ENCODE measurements at regions not wholly inside any gene's neighbourhood (a gene's known extent, or its start where the extent isn't known, plus 50 kb on each side); places are given as distances from the start of the nearest gene placed in this dataset.

DNA sequence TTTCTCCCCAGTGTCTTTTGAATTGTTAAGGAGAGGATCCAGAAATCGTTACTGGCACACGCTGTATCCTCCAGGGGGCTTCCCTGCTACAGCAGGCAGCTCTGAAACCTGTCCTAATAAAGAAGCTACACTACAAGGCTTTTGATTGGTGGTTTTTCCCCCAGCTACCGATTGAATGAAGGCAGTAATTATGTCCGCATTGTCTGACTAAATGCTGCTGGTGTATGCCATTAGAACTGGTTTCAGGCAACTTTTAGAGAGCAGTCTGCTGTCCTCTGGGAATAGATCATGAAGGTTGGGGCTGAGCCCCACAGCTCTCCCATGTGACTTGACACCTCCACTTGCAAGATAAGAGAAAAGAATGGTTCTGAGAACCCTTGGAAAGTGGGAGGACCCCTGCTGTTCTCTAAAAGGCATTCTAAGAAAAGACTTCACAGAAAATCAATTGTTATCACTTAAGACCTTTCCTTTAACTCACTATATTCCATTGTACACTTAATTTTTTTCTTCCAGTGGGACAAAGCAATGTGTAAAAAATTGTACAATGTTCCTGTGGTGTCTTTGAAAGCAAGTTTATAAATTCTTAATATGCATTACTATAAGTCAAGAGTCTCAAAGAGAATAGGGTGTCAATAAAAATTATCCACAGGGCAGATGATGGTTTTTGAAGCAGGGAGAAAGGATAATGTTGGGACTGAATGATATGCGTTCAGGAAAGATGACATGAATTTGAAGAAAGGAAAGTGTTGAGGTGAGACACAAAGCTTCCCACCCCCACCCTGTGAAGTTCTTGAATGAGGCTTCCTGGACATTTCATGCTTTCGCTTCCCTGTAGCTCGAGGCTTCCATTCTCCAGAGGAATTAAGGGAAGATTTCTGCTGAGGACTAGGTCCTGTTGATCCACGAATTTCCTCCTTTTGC is 53.0 kb upstream of the DAZL start:
- DNase-seq, result no peak

- DNase-seq, result no peak
These were observed 53.9 kb upstream of the DAZL start for GRCh38 chr3:16658925-16659793.

DNA sequence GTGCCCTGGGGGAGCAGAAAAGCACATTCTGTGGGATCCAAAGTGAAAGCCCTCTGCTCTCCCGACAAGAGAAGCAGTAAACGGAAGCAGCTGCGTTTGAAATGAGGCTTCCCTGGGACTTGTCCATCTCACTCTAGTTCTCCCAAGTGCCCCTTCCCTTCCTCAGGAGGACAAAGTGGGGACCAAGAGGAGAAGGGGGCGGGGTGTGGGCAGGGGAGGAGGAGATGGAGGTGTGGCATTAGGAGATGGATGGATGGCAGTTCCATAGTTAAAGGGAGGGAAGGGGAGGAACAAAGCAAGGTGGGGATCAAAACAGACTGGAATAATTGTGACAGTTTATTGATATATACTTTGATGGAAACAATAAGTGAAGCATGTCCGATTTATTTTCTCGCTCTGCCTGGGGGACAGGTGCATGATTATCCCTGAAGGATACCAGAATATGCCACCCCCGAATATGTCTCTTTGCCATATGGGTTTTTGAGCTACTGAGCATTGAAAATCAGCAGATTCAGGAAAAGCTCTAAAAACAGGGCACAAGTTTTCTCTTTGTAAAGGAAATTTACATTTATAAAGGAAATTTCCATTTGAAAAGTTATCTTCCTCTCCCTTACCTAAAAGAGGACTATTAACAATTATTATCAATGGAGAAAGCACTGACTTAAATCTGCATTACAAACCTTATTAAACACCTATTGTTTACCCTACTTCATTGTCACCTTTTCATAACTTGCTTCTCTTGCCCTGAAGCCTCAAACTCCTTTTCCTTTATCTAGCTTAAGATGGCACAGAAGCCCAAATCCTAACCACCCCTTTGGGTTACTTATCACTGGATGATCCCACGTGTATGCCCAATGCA is 58.9 kb upstream of the DAZL start:
- DNase-seq, result no peak

DNA sequence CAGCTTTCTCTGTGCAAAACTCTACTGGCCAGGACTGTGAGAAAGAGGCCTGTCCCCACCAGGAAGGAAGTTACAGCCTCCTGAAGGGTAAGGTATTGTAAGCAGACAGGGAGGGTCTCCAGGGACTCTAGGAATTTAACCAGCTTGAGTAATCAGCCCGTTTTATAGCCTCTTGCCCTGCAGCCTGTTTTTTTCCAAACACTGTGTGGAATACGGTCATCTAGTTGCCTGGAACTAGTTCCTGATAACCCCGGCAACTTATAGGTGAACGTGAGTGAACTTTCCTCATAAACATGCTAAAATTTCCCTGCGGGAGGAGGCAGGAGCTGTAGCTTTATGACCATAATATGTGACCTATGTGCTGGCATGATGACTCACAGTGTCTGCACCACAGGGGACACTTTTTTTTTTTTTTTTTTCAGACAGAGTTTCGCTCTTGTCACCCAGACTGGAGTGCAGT is 60.1 kb upstream of the DAZL start:
- no peak for DNase-seq

DNA sequence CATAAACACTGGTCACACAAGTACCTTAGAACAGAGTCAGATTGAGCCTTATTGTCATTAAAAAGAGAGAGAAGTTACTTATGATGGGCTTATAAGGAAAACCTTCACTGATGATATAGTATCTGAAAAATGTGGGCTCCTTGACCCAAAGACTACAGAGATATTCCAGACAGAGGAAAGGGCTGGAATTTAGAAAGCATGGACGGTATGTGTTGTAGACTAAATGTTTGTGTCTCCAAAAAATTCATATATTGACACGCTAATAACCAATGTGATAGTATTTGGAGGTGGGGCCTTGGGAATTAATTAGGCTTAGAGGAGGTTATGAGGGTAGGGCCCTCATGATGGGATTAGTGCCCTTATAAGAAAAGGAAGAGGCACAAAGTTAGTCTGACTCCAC is 61.0 kb upstream of the DAZL start:
- DNase-seq, result no peak

- no peak for DNase-seq
These were observed 62.4 kb upstream of the DAZL start for GRCh38 chr3:16667633-16668032.

GRCh38 chr3:16668776-16669545 is 63.7 kb upstream of the DAZL start:
- DNase-seq, result no peak

DNA sequence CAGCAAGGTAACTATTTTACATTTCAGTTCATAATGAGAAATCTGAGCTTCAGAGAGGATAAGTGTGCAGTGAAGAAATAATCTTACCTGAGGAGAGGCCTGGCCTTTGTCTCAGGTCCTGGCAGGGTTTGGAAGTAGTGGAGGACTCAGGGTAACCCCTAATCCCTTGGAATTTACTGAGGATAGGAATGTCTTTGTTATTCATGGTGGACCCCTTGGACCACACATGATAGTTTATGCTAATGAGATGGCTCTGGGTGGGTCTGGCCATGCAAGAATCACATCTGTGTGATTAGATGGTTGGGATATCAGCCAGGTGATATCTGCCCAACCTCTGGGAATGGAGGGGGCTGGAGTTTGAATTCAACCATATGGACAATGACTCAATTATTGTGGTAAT is 65.0 kb upstream of the DAZL start:
- no peak for DNase-seq

DNA sequence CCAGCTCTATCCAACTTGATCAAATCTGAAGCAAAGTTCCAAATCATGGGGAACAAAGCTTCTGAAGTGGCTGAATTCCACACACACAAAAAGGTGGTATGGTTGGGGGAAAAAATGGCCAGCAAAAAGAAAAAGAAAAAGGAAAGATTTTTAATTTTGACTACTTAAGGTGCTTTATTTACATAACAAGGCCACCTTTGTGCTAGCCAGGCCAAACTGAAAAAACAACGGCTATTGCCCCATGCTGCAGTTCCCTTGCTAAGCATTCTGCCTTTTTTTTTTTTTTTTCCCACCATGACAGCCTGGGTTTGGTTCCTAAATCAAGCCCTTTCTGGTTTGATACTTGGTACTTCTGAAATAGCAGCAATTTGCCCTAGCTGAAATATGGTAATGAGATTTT is 66.5 kb upstream of the DAZL start:
- DNase-seq, result no peak

DNA sequence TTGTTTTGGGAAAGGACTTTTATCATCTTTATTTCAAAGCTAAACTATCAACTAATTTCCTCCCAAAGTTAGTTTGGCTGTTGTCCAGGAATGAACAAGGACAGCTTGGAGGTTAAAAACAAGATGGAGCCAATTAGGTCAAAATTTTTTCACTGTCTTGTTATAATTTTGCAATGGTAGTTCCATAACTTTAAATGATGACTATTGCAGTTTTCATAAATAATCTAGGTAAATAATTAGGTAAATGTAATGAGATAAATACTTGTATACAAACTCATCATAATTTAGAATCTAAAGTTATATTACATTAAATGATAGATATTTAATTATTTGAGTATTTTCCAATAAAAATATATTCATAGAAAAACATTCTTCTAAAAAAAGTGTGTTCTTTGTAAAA is 68.3 kb upstream of the DAZL start:
- no peak for DNase-seq

DNA sequence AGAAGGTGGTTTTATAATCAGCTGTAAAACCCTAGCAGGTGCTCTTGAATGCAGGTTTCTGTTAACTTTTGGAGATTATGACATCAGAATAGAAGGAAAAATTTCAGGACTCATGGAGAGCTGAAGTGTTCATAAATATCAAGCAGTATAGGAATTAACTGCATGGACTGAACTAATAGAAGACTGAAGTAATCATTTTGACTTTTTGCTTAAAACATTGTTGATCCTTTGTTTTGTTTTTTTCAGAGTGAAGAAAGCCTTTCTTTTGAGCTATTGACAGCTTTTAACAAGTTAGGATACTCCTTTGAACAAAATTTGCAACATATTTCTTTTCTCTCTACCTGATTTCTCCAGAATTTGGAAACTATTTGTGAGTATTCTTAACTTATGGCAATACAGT is 70.6 kb upstream of the DAZL start:
- DNase-seq, result no peak

DNA sequence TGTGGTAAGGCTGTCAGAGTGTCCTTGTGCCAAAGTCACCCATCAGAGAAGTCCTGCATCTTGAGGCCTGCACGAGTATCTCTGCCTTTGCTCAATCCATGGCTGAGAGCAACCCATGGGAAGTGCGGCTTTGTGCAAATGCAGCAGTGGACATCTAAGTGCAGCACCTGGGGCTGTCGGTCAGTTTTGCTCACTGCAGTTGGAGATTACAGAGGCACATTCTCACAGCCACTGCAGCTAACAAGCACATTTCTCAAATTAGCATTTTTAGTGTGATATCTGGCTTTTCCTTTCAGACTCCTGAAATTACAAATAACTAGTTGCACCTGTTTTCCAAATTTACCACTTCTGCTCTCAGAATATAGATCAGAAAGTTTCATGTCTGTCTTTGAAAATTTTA is 81.5 kb upstream of the DAZL start:
- no peak for DNase-seq

GRCh38 chr3:16687221-16687620 is 82.0 kb upstream of the DAZL start:
- no peak for DNase-seq

- DNase-seq, result no peak
These were observed 87.5 kb upstream of the DAZL start for GRCh38 chr3:16692486-16693344.

DNA sequence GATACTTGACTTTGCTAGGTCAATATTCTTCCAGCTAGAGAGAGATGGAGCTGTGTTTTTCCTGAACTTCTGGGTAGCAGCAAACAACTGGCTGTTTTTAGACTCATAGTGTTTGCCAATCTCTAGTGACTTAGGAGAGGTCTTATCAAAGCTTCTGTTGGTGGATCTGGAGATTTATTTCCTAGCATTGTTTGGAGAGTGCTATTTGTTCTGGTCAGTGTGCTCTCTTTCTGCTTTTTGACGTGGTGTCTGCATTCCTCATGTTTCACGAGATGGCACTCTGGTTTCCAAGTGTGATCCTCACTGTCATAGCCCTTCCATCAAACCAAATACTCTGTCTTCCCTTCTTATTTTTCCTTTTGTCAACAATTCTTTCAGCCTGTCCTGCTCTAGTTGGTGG is 88.6 kb upstream of the DAZL start:
- no peak for DNase-seq

DNA sequence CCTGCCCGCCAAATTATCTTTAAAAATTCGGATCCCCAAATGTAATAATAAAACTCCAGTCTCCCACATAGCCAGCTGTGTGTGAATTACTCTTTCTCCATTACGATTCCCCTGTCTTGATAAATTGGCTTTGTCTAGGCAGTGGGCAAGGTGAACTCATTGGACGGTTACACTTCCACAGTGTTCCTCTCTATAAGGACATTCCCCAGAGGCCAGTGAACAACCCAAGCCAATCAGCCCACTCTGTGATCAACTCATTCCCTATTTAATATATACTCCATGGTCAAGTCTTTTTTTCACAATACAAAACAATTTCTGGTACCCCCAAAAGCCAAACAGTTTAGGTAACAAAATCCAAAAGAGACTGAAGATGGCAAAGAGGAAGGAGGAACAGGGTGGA is 90.5 kb upstream of the DAZL start:
- DNase-seq, result no peak

DNA sequence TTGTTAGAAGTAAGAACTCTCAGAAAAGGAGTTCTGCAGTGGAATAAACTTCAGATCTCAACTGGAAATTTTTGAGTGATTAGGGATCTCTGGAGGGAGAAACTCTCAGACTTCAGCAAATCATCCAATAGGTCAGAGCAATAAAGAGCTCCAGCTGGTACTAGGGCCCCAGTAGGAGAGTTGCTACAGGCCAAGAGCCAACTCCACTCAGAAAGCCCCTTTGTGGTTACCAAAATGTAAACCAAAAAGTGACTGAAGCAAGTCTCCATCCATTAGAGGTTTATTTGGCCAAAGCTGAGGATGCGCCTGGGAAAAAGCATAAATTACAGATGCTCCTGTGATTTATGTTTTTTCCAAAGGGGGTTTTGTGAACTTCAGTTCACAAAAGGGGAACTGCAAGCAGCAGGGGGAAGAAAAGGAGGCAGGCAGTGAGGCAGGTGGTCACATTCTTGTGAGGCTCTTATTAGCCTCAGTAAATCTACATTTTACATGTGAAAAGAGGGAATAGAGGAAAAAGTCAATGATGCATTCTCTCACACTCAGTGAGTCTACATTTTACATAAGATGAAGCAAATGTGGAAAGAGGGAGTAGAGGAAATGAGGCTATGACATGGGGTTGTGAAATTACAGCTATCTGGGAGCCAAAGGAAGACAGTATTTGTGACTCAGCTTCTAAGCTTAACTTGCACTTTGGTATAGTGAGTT is 92.4 kb upstream of the DAZL start:
- no peak for DNase-seq

- no peak for DNase-seq
These were observed 95.4 kb upstream of the DAZL start for GRCh38 chr3:16700651-16701050.

GRCh38 chr3:16704941-16705340 is 99.7 kb upstream of the DAZL start:
- no peak for DNase-seq

GRCh38 chr3:16707260-16707659 is 102.0 kb upstream of the DAZL start:
- DNase-seq, result no peak

DNA sequence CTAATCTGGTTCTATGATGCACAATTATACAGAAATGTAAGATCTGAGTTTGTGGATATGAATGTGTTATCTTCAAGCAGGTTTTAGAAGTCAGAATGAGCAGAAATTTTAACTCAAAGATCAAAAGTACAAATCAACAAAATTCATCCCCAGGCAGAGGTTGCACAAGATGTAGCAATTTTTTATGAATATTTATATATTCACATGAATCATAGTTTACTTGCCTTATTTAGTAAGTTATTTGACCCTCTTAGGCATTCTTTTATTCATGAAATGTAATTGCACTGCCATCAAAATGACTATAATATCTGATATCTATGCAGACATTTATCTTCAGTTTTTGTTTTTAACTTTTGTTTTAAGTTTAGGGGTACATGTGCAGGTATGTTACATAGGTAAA is 103.1 kb upstream of the DAZL start:
- no peak for DNase-seq

Data from CD4-positive, alpha-beta T cell treated with Interferon gamma for 1 hour (primary cell).